HG03575 (cell line): ENCODE measurements at regions not wholly inside any gene's neighbourhood (a gene's known extent, or its start where the extent isn't known, plus 50 kb on each side); places are given as distances from the start of the nearest gene placed in this dataset.

Source experiments
- ATAC-seq: cut with Tn5 transposase; IDR thresholded peaks from one replicate; pipeline ENCODE4 v1.9.1; 2021; ENCODE audit not compliant: unreplicated experiment, insufficient number of reproducible peaks, low FRiP score; ENCODE audit errors: extremely low read depth

DNA sequence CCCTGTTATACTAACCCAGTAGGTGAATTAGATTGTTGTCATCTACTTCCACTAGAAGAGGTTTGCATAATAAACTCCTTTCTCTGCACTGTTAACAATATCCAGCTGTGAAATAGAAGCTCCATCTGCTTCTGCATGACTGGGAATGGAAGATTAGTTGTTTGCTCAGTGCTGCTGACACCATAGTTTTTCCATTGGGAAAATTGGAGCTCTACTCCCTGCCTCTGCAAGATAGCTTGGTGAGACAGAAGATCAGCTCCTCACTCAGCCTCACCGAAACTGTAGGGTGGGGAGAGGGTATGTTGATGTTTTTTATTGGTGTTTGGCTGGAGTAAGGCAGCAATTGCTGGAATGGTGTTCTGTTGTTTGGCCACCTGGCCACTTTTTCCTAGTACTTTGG lies 331.6 kb upstream of the ADAMTS5 start:
- ATAC-seq = no peak

GRCh38 chr21:27293239-27293638 lies 326.4 kb upstream of the ADAMTS5 start:
- no peak for ATAC-seq

- ATAC-seq = no peak
These were observed 325.9 kb upstream of the ADAMTS5 start for GRCh38 chr21:27292783-27293182.

DNA sequence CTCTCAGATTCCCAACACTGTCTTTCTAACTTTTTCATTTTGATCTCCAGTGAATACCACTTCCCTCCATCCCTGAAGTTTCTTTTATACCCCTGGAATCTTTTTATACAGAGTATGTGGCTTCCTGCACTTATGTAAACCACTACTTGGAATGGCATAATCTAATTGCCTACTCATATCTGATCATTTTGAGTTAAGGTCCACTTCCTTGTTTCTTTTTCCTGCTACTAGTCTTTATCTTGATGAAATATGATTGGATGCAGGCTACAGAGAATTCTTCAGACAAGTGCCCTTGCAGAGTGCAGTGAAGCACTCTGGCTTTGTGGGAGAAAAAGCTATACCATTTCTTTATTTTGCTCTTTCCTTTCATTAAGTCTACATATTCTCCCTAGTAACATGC lies 325.3 kb upstream of the ADAMTS5 start:
- ATAC-seq = no peak

- ATAC-seq = no peak
These were observed 324.1 kb upstream of the ADAMTS5 start for GRCh38 chr21:27291006-27291405.

GRCh38 chr21:27290028-27290427 lies 323.1 kb upstream of the ADAMTS5 start:
- no peak for ATAC-seq

GRCh38 chr21:27286760-27287159 lies 319.9 kb upstream of the ADAMTS5 start:
- ATAC-seq = no peak

DNA sequence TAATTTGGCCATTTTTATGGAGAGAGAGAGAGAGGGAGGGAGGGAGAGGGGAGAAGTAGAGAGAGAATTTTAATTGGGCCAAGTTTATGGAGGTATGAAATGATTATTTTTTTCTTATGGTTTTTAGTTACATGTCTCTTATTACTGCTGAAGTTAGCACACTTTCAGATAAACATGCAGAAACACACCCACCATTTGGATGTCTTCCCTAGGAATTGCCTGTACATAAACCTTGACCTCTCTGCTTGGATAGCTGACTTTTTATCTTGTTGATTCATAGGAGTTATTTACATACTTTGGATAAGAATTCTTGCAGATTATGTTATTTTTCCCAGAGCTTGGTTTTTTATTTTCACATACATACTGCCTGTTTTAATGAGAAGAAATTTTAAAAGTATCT lies 310.2 kb upstream of the ADAMTS5 start:
- no peak for ATAC-seq

DNA sequence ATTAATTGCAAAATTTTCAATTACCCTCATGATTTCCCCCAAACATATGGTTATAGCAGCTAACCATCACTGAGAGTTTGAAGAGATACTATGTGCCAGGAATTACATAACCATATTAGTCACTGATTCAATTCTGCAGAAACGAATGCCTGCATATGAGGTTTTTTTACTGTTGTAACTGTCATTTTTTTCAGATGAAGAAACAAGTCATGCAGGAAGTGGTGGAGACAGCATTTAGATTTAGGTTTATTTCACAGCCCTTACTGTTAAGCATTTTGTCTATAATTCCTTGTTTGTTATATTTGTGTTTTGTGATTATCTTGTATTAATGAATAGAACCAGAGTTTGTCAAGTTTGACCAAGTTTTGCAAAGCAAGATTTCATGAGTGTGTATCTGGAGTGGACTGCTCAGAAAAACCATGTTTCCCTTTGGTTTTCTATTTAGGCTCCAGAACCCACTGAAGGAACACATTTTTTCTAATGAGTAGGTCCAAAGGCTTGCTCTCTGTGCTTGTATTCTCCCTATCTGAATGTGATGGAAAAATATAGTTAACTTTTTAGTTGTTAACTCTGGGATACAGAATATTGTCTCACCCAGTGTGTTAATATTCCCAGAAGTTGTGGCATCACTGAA lies 308.5 kb upstream of the ADAMTS5 start:
- ATAC-seq = no peak

- ATAC-seq = no peak
These were observed 302.8 kb upstream of the ADAMTS5 start for GRCh38 chr21:27269644-27270043.

GRCh38 chr21:27268290-27268689 lies 301.4 kb upstream of the ADAMTS5 start:
- ATAC-seq = no peak

DNA sequence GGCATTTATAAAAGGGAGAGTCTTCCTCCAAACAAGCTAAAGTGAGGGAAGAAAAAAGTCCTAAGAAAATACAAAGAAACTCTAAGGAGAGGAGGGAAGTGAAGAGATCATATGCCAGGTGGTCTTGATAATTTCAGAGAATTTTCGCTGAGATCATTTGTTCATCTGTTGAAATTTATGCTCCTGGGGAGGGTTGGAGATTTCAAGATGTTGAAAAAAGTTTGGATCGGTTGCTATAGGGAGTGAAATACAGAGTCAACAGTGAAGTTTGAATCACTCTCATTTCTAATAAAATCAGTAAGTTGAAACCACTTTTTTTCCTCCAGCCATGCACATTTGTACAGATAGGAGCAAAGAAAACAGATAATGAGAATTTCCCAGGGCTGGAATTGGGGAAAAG lies 299.1 kb upstream of the ADAMTS5 start:
- ATAC-seq = no peak

DNA sequence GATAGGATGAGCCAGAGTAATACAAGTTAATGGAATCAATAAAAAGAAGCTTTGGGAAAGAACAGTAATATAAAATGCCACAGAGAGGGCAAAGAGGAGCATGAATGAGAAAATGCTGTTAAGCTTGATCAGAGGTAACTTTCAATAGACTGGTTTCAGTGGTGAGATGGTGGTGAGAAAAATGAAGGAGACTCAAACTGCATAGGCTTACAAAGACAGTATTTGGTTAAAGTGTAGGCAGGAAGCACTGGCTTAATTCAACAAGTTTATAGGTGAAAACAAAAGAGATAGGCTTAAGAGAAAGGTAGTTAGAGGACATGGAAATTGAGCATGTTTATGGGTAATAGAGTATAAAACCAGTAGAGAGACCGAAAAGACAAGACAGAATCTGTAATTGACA lies 298.6 kb upstream of the ADAMTS5 start:
- no peak for ATAC-seq

GRCh38 chr21:27261676-27262075 lies 294.8 kb upstream of the ADAMTS5 start:
- ATAC-seq = no peak

GRCh38 chr21:27260728-27261127 lies 293.8 kb upstream of the ADAMTS5 start:
- ATAC-seq = no peak

- no peak for ATAC-seq
These were observed 292.0 kb upstream of the ADAMTS5 start for GRCh38 chr21:27258742-27259448.

GRCh38 chr21:27257908-27258556 lies 291.1 kb upstream of the ADAMTS5 start:
- no peak for ATAC-seq

GRCh38 chr21:27257226-27257625 lies 290.3 kb upstream of the ADAMTS5 start:
- no peak for ATAC-seq

GRCh38 chr21:27251752-27252151 lies 284.9 kb upstream of the ADAMTS5 start:
- ATAC-seq = no peak

- ATAC-seq = no peak
These were observed 283.5 kb upstream of the ADAMTS5 start for GRCh38 chr21:27250366-27250765.
